Panc1 (cell line): ENCODE measurements at regions not wholly inside any gene's neighbourhood (a gene's known extent, or its start where the extent isn't known, plus 50 kb on each side); places are given as distances from the start of the nearest gene placed in this dataset.

Experiments used
- CTCF ChIP-seq: fragments of 450-650 bp; IDR thresholded peaks from 2 replicates; pipeline ENCODE4 v1.5.1; 2017; ENCODE audit warnings: mild to moderate bottlenecking
- REST ChIP-seq, 2 experiments: IDR thresholded peaks; 2 replicates each; pipeline ENCODE4 v1.6.1; 2011 to 2012; ENCODE audit warnings: low read depth in 2 of 2, control low read depth in 1 of 2, low read length in 1 of 2, mild to moderate bottlenecking in 1 of 2, moderate library complexity in 1 of 2; ENCODE audit not compliant: insufficient read depth in 1 of 2
- SIN3A ChIP-seq: IDR thresholded peaks from 2 replicates; pipeline ENCODE4 v1.6.1; 2012; ENCODE audit warnings: low read depth, mild to moderate bottlenecking, low read length, moderate library complexity, borderline replicate concordance; ENCODE audit not compliant: insufficient read depth

- TF ChIP-seq SIN3A (no peak), CTCF (no peak), REST (IDR thresholded peaks at IDR 0.05; ENCODE audit: insufficient read depth in 1 of 2, low read depth in 2 of 2, low read length in 1 of 2) (no peak)
Measured at GRCh38 chr10:128775743-128776142, 649.5 kb upstream of the MKI67 start.
